Stimulated activated CD8-positive, alpha-beta memory T cell treated with anti-CD3 and anti-CD28 coated beads, Interleukin-15, amount 100 ng/mL, for 4 hours (primary cell): ENCODE measurements at regions not wholly inside any gene's neighbourhood (a gene's known extent, or its start where the extent isn't known, plus 50 kb on each side); places are given as distances from the start of the nearest gene placed in this dataset.
A peak's percentile ranks its signal among the peaks of the same experiment; 100 is the strongest.

Experiments
- DNase-seq, 2 donors: peaks; one replicate each; pipeline ENCODE4 v3.0.0-alpha.2; 2020; ENCODE audit warnings: low read depth in 2 of 2

GRCh38 chr13:78022164-78022877, 103.7 kb upstream of the EDNRB start:
- peak; percentile 3 to 11 for DNase-seq

GRCh38 chr13:78020861-78021260, 102.2 kb upstream of the EDNRB start:
- no peak for DNase-seq

- no peak for DNase-seq
Observed at GRCh38 chr13:78015782-78016181, 97.2 kb upstream of the EDNRB start.

GRCh38 chr13:78012046-78012445, 93.4 kb upstream of the EDNRB start:
- no peak for DNase-seq

- DNase-seq: no peak
Observed at GRCh38 chr13:78004821-78005220, 86.2 kb upstream of the EDNRB start.

GRCh38 chr13:77999746-78000145, 81.1 kb upstream of the EDNRB start:
- no peak for DNase-seq

GRCh38 chr13:77994166-77994565, 75.5 kb upstream of the EDNRB start:
- no peak for DNase-seq

- no peak for DNase-seq
Observed at GRCh38 chr13:77991003-77991402, 72.4 kb upstream of the EDNRB start.

GRCh38 chr13:77989281-77989680, 70.7 kb upstream of the EDNRB start:
- DNase-seq: no peak

GRCh38 chr13:77988355-77988754, 69.7 kb upstream of the EDNRB start:
- no peak for DNase-seq

GRCh38 chr13:77986713-77987112, 68.1 kb upstream of the EDNRB start:
- no peak for DNase-seq

- DNase-seq: no peak
Observed at GRCh38 chr13:77985866-77986636, 67.4 kb upstream of the EDNRB start.

GRCh38 chr13:77981281-77981881, 62.8 kb upstream of the EDNRB start:
- DNase-seq: no peak

GRCh38 chr13:77980592-77980991, 62.0 kb upstream of the EDNRB start:
- DNase-seq: no peak

GRCh38 chr13:77979721-77980385, 61.2 kb upstream of the EDNRB start:
- no peak for DNase-seq

- no peak for DNase-seq
Observed at GRCh38 chr13:77975358-77976042, 56.9 kb upstream of the EDNRB start.

- no peak for DNase-seq
Observed at GRCh38 chr13:77969299-77969698, 50.7 kb upstream of the EDNRB start.
